ENCODE measurements at regions not wholly inside any gene's neighbourhood (a gene's known extent, or its start where the extent isn't known, plus 50 kb on each side); places are given as distances from the start of the nearest gene placed in this dataset.

DNA sequence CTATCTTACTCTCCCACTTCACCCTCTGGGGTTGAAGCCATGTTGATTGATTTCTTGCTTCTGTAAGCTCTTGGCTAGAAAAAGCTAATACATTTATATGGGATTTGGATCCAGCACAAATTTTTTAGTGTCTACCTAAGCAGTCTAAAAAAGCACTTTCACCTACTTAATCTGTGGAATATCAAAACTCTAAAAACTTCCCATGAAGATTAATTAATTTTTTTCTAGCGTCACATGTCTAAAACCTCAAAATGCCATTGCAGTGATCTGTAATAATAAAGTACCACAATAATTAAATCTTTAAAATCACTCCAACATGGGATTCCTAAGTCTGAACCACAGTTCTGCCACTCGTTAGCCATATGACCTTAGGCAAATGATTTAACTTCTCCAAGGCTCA is 180.1 kb downstream of the EN1 start:
- TF ChIP-seq, protein P1, sequence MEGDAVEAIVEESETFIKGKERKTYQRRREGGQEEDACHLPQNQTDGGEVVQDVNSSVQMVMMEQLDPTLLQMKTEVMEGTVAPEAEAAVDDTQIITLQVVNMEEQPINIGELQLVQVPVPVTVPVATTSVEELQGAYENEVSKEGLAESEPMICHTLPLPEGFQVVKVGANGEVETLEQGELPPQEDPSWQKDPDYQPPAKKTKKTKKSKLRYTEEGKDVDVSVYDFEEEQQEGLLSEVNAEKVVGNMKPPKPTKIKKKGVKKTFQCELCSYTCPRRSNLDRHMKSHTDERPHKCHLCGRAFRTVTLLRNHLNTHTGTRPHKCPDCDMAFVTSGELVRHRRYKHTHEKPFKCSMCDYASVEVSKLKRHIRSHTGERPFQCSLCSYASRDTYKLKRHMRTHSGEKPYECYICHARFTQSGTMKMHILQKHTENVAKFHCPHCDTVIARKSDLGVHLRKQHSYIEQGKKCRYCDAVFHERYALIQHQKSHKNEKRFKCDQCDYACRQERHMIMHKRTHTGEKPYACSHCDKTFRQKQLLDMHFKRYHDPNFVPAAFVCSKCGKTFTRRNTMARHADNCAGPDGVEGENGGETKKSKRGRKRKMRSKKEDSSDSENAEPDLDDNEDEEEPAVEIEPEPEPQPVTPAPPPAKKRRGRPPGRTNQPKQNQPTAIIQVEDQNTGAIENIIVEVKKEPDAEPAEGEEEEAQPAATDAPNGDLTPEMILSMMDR (IDR thresholded peaks at IDR 0.05; ENCODE audit: poor library complexity) = no peak
- no peak for TF ChIP-seq EZH2 (IDR thresholded peaks at IDR 0.05; ENCODE audit: borderline replicate concordance)

Measured in hepatocyte (in vitro differentiated cells).